ENCODE measurements at regions not wholly inside any gene's neighbourhood (a gene's known extent, or its start where the extent isn't known, plus 50 kb on each side); places are given as distances from the start of the nearest gene placed in this dataset.

- no peak for DNase-seq
These were observed 113.2 kb downstream of the HSPH1 start for GRCh38 chr13:31048521-31048920.

GRCh38 chr13:31046711-31047279, 114.3 kb downstream of the TEX26 start:
- no peak for DNase-seq

GRCh38 chr13:31045286-31046081, 113.0 kb downstream of the TEX26 start:
- peak; percentile 10 to 32 (median 25) for DNase-seq

- DNase-seq = peak; percentile 50 to 66 (median 59)
These were observed 112.2 kb downstream of the TEX26 start for GRCh38 chr13:31044364-31045285.

GRCh38 chr13:31043957-31044356, 111.5 kb downstream of the TEX26 start:
- DNase-seq = no peak

GRCh38 chr13:31042481-31043165, 110.2 kb downstream of the TEX26 start:
- DNase-seq = no peak

- DNase-seq = no peak
These were observed 109.6 kb downstream of the TEX26 start for GRCh38 chr13:31042049-31042448.

- no peak for DNase-seq
These were observed 106.5 kb downstream of the TEX26 start for GRCh38 chr13:31038834-31039552.

- no peak for DNase-seq
These were observed 105.5 kb downstream of the TEX26 start for GRCh38 chr13:31037874-31038500.

GRCh38 chr13:31036731-31037695, 104.6 kb downstream of the TEX26 start:
- no peak for DNase-seq

GRCh38 chr13:31035185-31035965, 102.9 kb downstream of the TEX26 start:
- no peak for DNase-seq

- no peak for DNase-seq
These were observed 100.2 kb downstream of the TEX26 start for GRCh38 chr13:31032528-31033113.

GRCh38 chr13:31031482-31031881, 99.0 kb downstream of the TEX26 start:
- no peak for DNase-seq

- no peak for DNase-seq
These were observed 96.6 kb downstream of the TEX26 start for GRCh38 chr13:31029102-31029501.

GRCh38 chr13:31027136-31027535, 94.7 kb downstream of the TEX26 start:
- no peak for DNase-seq
